H1 (cell line): ENCODE measurements at regions not wholly inside any gene's neighbourhood (a gene's known extent, or its start where the extent isn't known, plus 50 kb on each side); places are given as distances from the start of the nearest gene placed in this dataset.

ENCODE experiments used
- CBX8 ChIP-seq: fragments of 300-800, 300-1000 bp; sonication (generic); IDR thresholded peaks from 2 replicates; pipeline ENCODE4 v1.7.1; 2016; ENCODE audit warnings: low read depth, low read length, borderline replicate concordance
- CTCF ChIP-seq, 3 experiments: IDR thresholded peaks; 1 replicate in 2 of 3; 2 replicates in 1 of 3; pipeline versions ENCODE4 v1.5.1 to v1.6.1; 2011; ENCODE audit warnings: low read length in 3 of 3, mild to moderate bottlenecking in 3 of 3, inconsistent platforms in 2 of 3, low read depth in 1 of 3, moderate library complexity in 1 of 3; ENCODE audit not compliant: insufficient read depth in 1 of 3; ENCODE audit errors: control extremely low read depth in 1 of 3
- JUND ChIP-seq: IDR thresholded peaks from 2 replicates; pipeline ENCODE4 v1.6.1; 2011; ENCODE audit warnings: mild to moderate bottlenecking, improper control_type of control experiment, low read length
- POLR2A ChIP-seq, 2 experiments: IDR thresholded peaks; 1 replicate in 1 of 2; 2 replicates in 1 of 2; pipeline ENCODE4 v1.6.1; 2011; ENCODE audit warnings: low read depth in 2 of 2, low read length in 2 of 2, mild to moderate bottlenecking in 2 of 2; ENCODE audit errors: control extremely low read depth in 1 of 2

GRCh38 chr1:25049190-25049589 lies 119.1 kb upstream of the RUNX3 start:
- no peak for TF ChIP-seq CTCF (IDR thresholded peaks at IDR 0.05; ENCODE audit: control extremely low read depth in 1 of 3, insufficient read depth in 1 of 3, low read depth in 1 of 3, low read length in 3 of 3)
- no peak for TF ChIP-seq CBX8
- TF ChIP-seq POLR2A (IDR thresholded peaks at IDR 0.05; ENCODE audit: control extremely low read depth in 1 of 2, low read depth in 2 of 2, low read length in 2 of 2): no peak
- no peak for TF ChIP-seq JUND
